Loucy (cell line): ENCODE measurements at regions not wholly inside any gene's neighbourhood (a gene's known extent, or its start where the extent isn't known, plus 50 kb on each side); places are given as distances from the start of the nearest gene placed in this dataset.

Experiments used
- H2AFZ ChIP-seq: fragments of 200-600 bp; sonication (generic); 2 replicates; pipeline ENCODE4 v1.6.0; 2016; ENCODE audit warnings: antibody characterized with exemption, mild to moderate bottlenecking, low read length, moderate library complexity
- H3F3A ChIP-seq: fragments of 200-600 bp; 2 replicates; pipeline ENCODE4 v1.6.0; 2016; ENCODE audit warnings: antibody characterized with exemption, low read depth, mild to moderate bottlenecking
- H3K27me3 ChIP-seq: fragments of 200-600 bp; sonication (generic); 2 replicates; pipeline ENCODE4 v1.6.1; 2014; ENCODE audit warnings: low read length, mild to moderate bottlenecking; ENCODE audit not compliant: insufficient read depth, poor library complexity, severe bottlenecking
- H3K36me3 ChIP-seq: fragments of 200-600 bp; sonication (generic); 2 replicates; pipeline ENCODE4 v1.6.1; 2016; ENCODE audit warnings: low read length; ENCODE audit not compliant: insufficient read depth
- H3K4me1 ChIP-seq: fragments of 200-600 bp; sonication (generic); 2 replicates; pipeline ENCODE4 v1.5.1; 2014; ENCODE audit warnings: low read length, mild to moderate bottlenecking; ENCODE audit not compliant: insufficient read depth, poor library complexity, severe bottlenecking
- H3K4me2 ChIP-seq: fragments of 200-600 bp; sonication (generic); 2 replicates; pipeline ENCODE4 v1.6.0; 2014; ENCODE audit warnings: antibody characterized with exemption, low read length, low read depth, mild to moderate bottlenecking; ENCODE audit not compliant: poor library complexity, severe bottlenecking
- H3K4me3 ChIP-seq: fragments of 200-600 bp; sonication (generic); 2 replicates; pipeline ENCODE4 v1.5.1; 2014; ENCODE audit warnings: low read length, mild to moderate bottlenecking, mixed read lengths; ENCODE audit not compliant: poor library complexity, severe bottlenecking
- H3K79me2 ChIP-seq: fragments of 200-600 bp; sonication (generic); 2 replicates; pipeline ENCODE4 v1.6.1; 2014; ENCODE audit warnings: low read length; ENCODE audit not compliant: insufficient read depth
- H3K9ac ChIP-seq: fragments of 200-600 bp; sonication (generic); 2 replicates; pipeline ENCODE4 v1.6.0; 2014; ENCODE audit warnings: mild to moderate bottlenecking, low read depth, low read length, moderate library complexity; ENCODE audit not compliant: poor library complexity, severe bottlenecking
- H3K9me2 ChIP-seq: fragments of 200-600 bp; sonication (generic); replicated peaks from 2 replicates; pipeline ENCODE4 v1.6.1; 2016; ENCODE audit warnings: low read depth, low read length, mixed read lengths
- H3K9me3 ChIP-seq: fragments of 200-600 bp; sonication (generic); 2 replicates; pipeline ENCODE4 v1.6.1; 2014; ENCODE audit warnings: mild to moderate bottlenecking, antibody characterized with exemption, low read length, low read depth; ENCODE audit not compliant: insufficient read depth
- H4K20me1 ChIP-seq: fragments of 200-600 bp; sonication (generic); 2 replicates; pipeline ENCODE4 v1.6.0; 2014; ENCODE audit warnings: antibody characterized with exemption, low read length, mild to moderate bottlenecking; ENCODE audit not compliant: insufficient read depth, poor library complexity, severe bottlenecking
- EZH2phosphoT487 ChIP-seq: fragments of 200-600 bp; IDR thresholded peaks from 2 replicates; pipeline ENCODE4 v1.6.1; 2018; ENCODE audit warnings: antibody characterized with exemption, mild to moderate bottlenecking, moderate library complexity, borderline replicate concordance
- TF ChIP-seq, protein P1 (sequence below): fragments of 200-600 bp; sonication (generic); conservative IDR thresholded peaks from 2 replicates; pipeline ENCODE4 v1.5.1; 2014; ENCODE audit warnings: mild to moderate bottlenecking, antibody characterized with exemption, low read length

DNA sequence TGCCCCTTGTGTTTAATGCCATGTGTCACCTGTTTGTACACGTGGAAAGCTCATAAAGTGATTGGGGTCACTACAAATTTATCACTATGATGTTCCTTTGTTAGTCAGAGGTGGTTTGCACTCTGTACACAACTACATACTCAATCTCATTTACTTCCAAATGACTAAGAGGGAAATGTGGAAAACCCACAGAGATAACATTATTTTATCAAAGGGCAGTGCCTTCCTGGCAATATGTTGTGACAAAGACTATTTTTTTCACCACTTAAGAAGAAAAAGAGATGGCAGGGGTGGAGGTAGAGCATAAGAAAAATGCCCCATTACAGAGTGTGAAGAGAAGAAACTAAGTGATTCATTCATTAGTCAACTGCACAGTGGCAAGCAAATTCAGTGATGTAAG lies 1064.1 kb upstream of the FLRT2 start:
- TF ChIP-seq, protein P1, sequence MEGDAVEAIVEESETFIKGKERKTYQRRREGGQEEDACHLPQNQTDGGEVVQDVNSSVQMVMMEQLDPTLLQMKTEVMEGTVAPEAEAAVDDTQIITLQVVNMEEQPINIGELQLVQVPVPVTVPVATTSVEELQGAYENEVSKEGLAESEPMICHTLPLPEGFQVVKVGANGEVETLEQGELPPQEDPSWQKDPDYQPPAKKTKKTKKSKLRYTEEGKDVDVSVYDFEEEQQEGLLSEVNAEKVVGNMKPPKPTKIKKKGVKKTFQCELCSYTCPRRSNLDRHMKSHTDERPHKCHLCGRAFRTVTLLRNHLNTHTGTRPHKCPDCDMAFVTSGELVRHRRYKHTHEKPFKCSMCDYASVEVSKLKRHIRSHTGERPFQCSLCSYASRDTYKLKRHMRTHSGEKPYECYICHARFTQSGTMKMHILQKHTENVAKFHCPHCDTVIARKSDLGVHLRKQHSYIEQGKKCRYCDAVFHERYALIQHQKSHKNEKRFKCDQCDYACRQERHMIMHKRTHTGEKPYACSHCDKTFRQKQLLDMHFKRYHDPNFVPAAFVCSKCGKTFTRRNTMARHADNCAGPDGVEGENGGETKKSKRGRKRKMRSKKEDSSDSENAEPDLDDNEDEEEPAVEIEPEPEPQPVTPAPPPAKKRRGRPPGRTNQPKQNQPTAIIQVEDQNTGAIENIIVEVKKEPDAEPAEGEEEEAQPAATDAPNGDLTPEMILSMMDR = no peak
- no peak for TF ChIP-seq EZH2phosphoT487
- Histone ChIP-seq H3K79me2 (no peaks in the 10 kb centered on the region), H4K20me1 (no peaks in the 10 kb centered on the region), H3K4me3 (no peak overlapping the region), H3K9ac (no peak overlapping the region), H3K9me3 (no peaks in the 10 kb centered on the region), H3K27me3 (no peaks in the 10 kb centered on the region), H3K9me2 (no peaks in the 10 kb centered on the region), H3F3A (no peaks in the 10 kb centered on the region), H3K36me3 (no peaks in the 10 kb centered on the region), H3K4me1 (no peaks in the 10 kb centered on the region), H2AFZ (no peak overlapping the region), H3K4me2 (no peak overlapping the region)

GRCh38 chr14:84468153-84468552 lies 1061.8 kb upstream of the FLRT2 start:
- H2AFZ ChIP-seq = no peak overlapping the region
- no peak overlapping the region for H3K4me3 ChIP-seq
- H3K36me3 ChIP-seq = no peaks in the 10 kb centered on the region
- H3K9me2 ChIP-seq = no peaks in the 10 kb centered on the region
- H3F3A ChIP-seq = no peaks in the 10 kb centered on the region
- H3K9ac ChIP-seq = no peak overlapping the region
- TF ChIP-seq, protein P1 = no peak
- no peak for TF ChIP-seq EZH2phosphoT487
- H3K79me2 ChIP-seq = no peaks in the 10 kb centered on the region
- H3K4me2 ChIP-seq = no peak overlapping the region
- H3K27me3 ChIP-seq = no peaks in the 10 kb centered on the region
- no peaks in the 10 kb centered on the region for H3K9me3 ChIP-seq
- no peaks in the 10 kb centered on the region for H4K20me1 ChIP-seq
- H3K4me1 ChIP-seq = no peaks in the 10 kb centered on the region

- TF ChIP-seq, protein P1 = no peak
- TF ChIP-seq EZH2phosphoT487 = no peak
- Histone ChIP-seq H3K27me3 (no peaks in the 10 kb centered on the region), H3K4me3 (no peak overlapping the region)
Observed at GRCh38 chr14:84477996-84478395, 1051.9 kb upstream of the FLRT2 start.

More at GRCh38 chr14:84477996-84478395, 1051.9 kb upstream of the FLRT2 start:
- Histone ChIP-seq H3K9me2 (no peaks in the 10 kb centered on the region), H4K20me1 (no peaks in the 10 kb centered on the region), H3K4me2 (no peak overlapping the region), H3K36me3 (no peaks in the 10 kb centered on the region), H3F3A (no peaks in the 10 kb centered on the region), H3K4me1 (no peaks in the 10 kb centered on the region), H3K9me3 (no peaks in the 10 kb centered on the region), H3K79me2 (no peaks in the 10 kb centered on the region), H3K9ac (no peak overlapping the region), H2AFZ (no peak overlapping the region)
